GM18507 (cell line): ENCODE measurements at regions not wholly inside any gene's neighbourhood (a gene's known extent, or its start where the extent isn't known, plus 50 kb on each side); places are given as distances from the start of the nearest gene placed in this dataset.
"Not testable (repeated sequence)": the region's sequence is repeated elsewhere in the genome, so short reads cannot be mapped to it uniquely, and the experiment has no call there.

ENCODE experiments used
- DNase-seq: peaks from one replicate; pipeline ENCODE4 v3.0.0; 2011; ENCODE audit warnings: low read depth; ENCODE audit not compliant: insufficient read length; ENCODE audit errors: extremely low spot score
- FAIRE-seq: peaks from 2 replicates; lab custom pipeline; 2011; peaks lifted over from hg19 to GRCh38; lab: Jason Lieb, UNC

- DNase-seq (no peak), FAIRE-seq (no peak)
Observed at GRCh38 chr1:187645651-187646050, 816.9 kb downstream of the PLA2G4A start.

- FAIRE-seq (no peak), DNase-seq (no peak)
Observed at GRCh38 chr1:187646536-187647107, 817.9 kb downstream of the PLA2G4A start.

- no peak for DNase-seq
- no peak for FAIRE-seq
Observed at GRCh38 chr1:187648091-187648490, 819.3 kb downstream of the PLA2G4A start.

- DNase-seq (no peak), FAIRE-seq (no peak)
Observed at GRCh38 chr1:187654635-187655034, 825.9 kb downstream of the PLA2G4A start.

- FAIRE-seq (no peak), DNase-seq (no peak)
Observed at GRCh38 chr1:187655104-187655503, 826.4 kb downstream of the PLA2G4A start.

GRCh38 chr1:187665483-187665882 is 836.7 kb downstream of the PLA2G4A start:
- FAIRE-seq = no peak

GRCh38 chr1:187680823-187681222 is 852.1 kb downstream of the PLA2G4A start:
- no peak for DNase-seq
- no peak for FAIRE-seq

More at GRCh38 chr1:187665483-187665882, 836.7 kb downstream of the PLA2G4A start:
- no peak for DNase-seq

GRCh38 chr1:187682112-187682511 is 853.4 kb downstream of the PLA2G4A start:
- FAIRE-seq (no peak), DNase-seq (no peak)

GRCh38 chr1:187685333-187685732 is 856.6 kb downstream of the PLA2G4A start:
- FAIRE-seq = no peak
- DNase-seq = no peak

- FAIRE-seq = no peak
- no peak for DNase-seq
Observed at GRCh38 chr1:187689129-187689528, 860.4 kb downstream of the PLA2G4A start.

- FAIRE-seq = no peak
- DNase-seq = no peak
Observed at GRCh38 chr1:187691439-187691838, 862.7 kb downstream of the PLA2G4A start.

GRCh38 chr1:187692799-187693198 is 864.0 kb downstream of the PLA2G4A start:
- DNase-seq (no peak), FAIRE-seq (no peak)

- no peak for DNase-seq
- no peak for FAIRE-seq
Observed at GRCh38 chr1:187696073-187696472, 867.3 kb downstream of the PLA2G4A start.

GRCh38 chr1:187703138-187704130 is 874.7 kb downstream of the PLA2G4A start:
- not testable (repeated sequence) for FAIRE-seq

GRCh38 chr1:187714470-187714869 is 885.7 kb downstream of the PLA2G4A start:
- no peak for DNase-seq
- FAIRE-seq = no peak

More at GRCh38 chr1:187703138-187704130, 874.7 kb downstream of the PLA2G4A start:
- DNase-seq = not testable (repeated sequence)

- DNase-seq = no peak
- FAIRE-seq = no peak
Observed at GRCh38 chr1:187715483-187715882, 886.7 kb downstream of the PLA2G4A start.

GRCh38 chr1:187716160-187716559 is 887.4 kb downstream of the PLA2G4A start:
- no peak for DNase-seq
- FAIRE-seq = no peak

GRCh38 chr1:187718527-187718926 is 889.8 kb downstream of the PLA2G4A start:
- FAIRE-seq (no peak), DNase-seq (no peak)

GRCh38 chr1:187721216-187721615 is 892.5 kb downstream of the PLA2G4A start:
- DNase-seq = no peak
- FAIRE-seq = no peak

GRCh38 chr1:187725216-187725615 is 896.5 kb downstream of the PLA2G4A start:
- no peak for FAIRE-seq

GRCh38 chr1:187733232-187733631 is 904.5 kb downstream of the PLA2G4A start:
- FAIRE-seq (no peak), DNase-seq (no peak)

More at GRCh38 chr1:187725216-187725615, 896.5 kb downstream of the PLA2G4A start:
- DNase-seq = no peak
